ENCODE measurements at regions not wholly inside any gene's neighbourhood (a gene's known extent, or its start where the extent isn't known, plus 50 kb on each side); places are given as distances from the start of the nearest gene placed in this dataset.

GRCh38 chr5:20056933-20057332 lies 68.9 kb upstream of the CDH18 start:
- TF ChIP-seq, protein P1, sequence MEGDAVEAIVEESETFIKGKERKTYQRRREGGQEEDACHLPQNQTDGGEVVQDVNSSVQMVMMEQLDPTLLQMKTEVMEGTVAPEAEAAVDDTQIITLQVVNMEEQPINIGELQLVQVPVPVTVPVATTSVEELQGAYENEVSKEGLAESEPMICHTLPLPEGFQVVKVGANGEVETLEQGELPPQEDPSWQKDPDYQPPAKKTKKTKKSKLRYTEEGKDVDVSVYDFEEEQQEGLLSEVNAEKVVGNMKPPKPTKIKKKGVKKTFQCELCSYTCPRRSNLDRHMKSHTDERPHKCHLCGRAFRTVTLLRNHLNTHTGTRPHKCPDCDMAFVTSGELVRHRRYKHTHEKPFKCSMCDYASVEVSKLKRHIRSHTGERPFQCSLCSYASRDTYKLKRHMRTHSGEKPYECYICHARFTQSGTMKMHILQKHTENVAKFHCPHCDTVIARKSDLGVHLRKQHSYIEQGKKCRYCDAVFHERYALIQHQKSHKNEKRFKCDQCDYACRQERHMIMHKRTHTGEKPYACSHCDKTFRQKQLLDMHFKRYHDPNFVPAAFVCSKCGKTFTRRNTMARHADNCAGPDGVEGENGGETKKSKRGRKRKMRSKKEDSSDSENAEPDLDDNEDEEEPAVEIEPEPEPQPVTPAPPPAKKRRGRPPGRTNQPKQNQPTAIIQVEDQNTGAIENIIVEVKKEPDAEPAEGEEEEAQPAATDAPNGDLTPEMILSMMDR (optimal IDR thresholded peaks at IDR 0.05 in 1 of 3, IDR thresholded peaks at IDR 0.05 in 1 of 3, conservative IDR thresholded peaks at IDR 0.05 in 1 of 3; ENCODE audit: extremely low read depth in 1 of 3, insufficient read depth in 2 of 3, low read length in 3 of 3), result no peak
- no peak for TF ChIP-seq EZH2 (IDR thresholded peaks at IDR 0.05; ENCODE audit: low read length)
